SK-N-MC (cell line): ENCODE measurements at regions not wholly inside any gene's neighbourhood (a gene's known extent, or its start where the extent isn't known, plus 50 kb on each side); places are given as distances from the start of the nearest gene placed in this dataset.

Experiments
- EZH2 ChIP-seq: fragments of 200-600 bp; sonication (generic); IDR thresholded peaks from one replicate; pipeline ENCODE4 v1.6.1; 2017; ENCODE audit warnings: antibody characterized with exemption
- POLR2AphosphoS5 ChIP-seq: IDR thresholded peaks from 2 replicates; pipeline ENCODE4 v1.6.1; 2012; ENCODE audit warnings: mild to moderate bottlenecking, low read depth, low read length, borderline replicate concordance

- TF ChIP-seq EZH2 (no peak), POLR2AphosphoS5 (no peak)
Observed at GRCh38 chr3:80542456-80542855, 774.7 kb upstream of the ROBO1 start.
